HG02943 (cell line): ENCODE measurements at regions not wholly inside any gene's neighbourhood (a gene's known extent, or its start where the extent isn't known, plus 50 kb on each side); places are given as distances from the start of the nearest gene placed in this dataset.

ENCODE experiments used
- ATAC-seq: cut with Tn5 transposase; IDR thresholded peaks from one replicate; pipeline ENCODE4 v1.9.1; 2021; ENCODE audit warnings: mild to moderate bottlenecking, low read depth, moderate library complexity; ENCODE audit not compliant: unreplicated experiment

- no peak for ATAC-seq
Measured at GRCh38 chr1:212219679-212220463, 65.3 kb upstream of the PPP2R5A start.

DNA sequence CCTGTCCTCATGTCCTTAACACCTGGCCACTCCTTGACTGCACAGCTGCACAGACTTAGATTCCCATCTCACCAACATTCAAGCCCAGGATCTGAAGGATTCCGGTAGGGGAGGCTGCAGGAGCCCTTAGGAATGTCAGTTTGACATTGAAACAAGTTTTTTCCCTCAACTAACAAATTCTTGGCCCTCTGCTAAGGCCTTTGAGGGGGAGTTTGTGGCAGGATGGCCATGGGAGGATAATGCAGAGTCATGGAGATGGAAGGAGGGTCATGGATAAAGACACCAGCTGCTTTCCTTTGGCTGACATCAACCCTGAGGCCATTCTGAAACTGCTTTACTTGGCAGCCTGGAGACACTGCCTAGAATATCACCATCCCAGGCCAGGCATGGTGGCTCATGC lies 63.4 kb upstream of the PPP2R5A start:
- ATAC-seq, result no peak

DNA sequence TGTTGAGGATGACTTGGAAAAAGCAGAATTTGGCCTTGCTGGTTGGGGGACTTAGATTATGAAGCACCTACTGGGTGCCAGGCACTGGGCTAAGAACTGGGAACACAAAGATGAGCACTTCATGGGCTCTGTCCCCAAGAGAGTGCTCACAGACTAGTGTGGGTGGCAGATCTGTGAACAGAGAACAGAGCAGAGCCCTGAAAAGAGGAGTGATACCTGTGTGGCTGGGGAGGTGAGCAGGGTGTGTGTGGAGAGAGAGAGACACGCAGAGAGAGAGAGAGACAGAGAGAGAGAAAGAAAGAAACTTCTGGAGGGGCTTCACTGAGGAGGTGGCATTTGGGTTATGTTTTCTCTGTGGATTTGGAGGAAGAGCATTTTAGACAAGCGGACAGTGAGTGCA lies 61.1 kb upstream of the PPP2R5A start:
- no peak for ATAC-seq

DNA sequence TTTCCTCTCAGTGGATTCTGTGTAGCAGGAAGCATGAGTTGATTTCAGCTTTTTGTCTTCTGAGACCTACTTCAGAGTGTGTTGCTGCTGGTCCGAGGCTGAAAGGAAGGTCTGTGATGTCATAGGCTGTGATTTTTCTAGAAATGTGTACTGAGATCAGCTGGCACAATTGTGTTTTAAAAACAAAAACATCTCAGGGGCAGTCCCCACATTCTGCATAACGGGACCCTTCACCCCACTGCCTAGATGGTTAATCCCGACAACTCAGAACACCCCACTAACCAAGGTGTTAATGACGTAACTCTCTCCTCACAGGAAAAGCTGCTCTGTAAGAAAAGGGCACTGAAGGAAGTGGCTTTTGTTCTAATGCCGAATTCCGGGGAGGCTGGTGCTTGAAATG lies 59.8 kb upstream of the PPP2R5A start:
- ATAC-seq, result no peak

DNA sequence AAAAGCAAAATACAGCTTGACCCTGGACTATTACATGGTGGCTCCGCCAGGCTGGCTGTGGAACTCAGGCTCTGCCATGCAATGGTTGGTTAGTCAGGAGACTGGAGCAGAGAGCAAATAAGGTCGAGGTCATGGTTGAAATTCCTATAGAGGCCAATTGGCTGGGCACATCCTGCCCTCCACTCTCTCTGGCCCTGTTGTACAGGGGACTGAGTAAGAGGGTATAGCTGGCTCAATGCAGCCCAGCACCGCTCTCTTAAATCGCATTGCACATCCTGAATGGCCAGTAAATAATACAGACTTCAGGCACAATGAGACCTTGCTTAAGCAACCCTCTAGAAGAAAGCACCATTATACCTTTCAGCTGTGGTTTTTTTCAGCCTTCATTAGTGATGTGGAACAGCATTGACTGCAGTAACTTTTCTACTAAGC lies 59.3 kb upstream of the PPP2R5A start:
- no peak for ATAC-seq

GRCh38 chr1:212226467-212226866 lies 58.7 kb upstream of the PPP2R5A start:
- no peak for ATAC-seq

- no peak for ATAC-seq
Measured at GRCh38 chr1:212228076-212228475, 57.1 kb upstream of the PPP2R5A start.

- no peak for ATAC-seq
Measured at GRCh38 chr1:212228591-212229119, 56.6 kb upstream of the PPP2R5A start.

DNA sequence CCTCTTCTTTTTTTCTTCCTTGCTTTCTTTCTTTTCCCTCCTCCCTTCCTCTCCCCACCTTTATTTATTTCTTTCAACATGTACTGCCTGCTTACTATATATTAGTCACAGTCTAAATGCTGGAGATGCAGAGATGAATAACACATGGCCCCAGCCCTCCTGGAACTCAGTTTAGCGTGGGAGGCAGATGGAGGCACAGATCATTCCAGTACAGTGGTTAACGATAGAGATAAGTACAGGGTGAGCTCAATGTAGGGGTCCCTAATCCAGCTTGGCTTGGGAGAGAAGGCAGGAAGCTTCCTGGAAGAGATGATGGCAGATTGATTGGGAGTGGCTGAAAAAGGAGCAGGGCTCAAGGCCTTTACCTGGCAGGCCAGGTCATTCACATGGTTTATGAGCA lies 55.6 kb upstream of the PPP2R5A start:
- ATAC-seq, result no peak

DNA sequence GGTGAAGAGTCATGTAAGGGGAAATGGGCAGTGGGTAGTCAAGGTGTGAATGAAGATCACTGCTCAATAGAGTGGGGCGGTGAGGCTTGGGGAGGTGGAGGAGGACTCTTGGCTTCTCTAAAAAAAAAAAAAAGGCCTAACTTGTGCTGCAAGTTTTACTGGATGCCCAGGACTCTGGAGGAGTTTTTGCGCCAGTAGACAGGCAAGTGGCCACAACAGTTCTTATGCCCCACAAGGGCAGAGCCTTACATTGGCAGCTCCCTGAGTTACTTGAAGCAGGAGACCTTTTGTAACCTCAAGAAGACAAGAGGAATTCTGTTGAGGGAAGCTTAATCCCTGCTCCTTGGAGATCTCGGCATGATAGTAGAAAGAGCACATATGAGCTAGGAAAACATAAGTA lies 54.9 kb upstream of the PPP2R5A start:
- no peak for ATAC-seq

GRCh38 chr1:212231372-212231771 lies 53.8 kb upstream of the PPP2R5A start:
- ATAC-seq, result no peak

DNA sequence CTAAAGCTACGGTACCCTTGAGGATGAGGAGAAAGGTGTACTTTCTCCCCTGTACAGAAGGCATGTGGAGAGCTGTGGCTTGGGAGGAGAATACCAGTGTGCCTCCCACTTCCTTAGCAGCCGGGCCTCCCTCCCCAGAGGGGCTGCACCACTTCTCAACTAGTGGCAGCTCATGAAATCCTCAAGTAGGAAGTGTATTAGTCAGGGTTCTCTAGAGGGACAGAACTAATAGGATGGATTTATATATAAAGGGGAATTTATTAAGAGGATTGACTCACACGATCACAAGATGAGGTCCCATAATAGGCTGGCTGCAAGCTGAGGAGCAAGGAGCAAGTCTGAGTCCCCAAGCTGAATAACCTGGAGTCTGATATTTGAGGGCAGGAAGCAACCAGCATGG lies 53.1 kb upstream of the PPP2R5A start:
- no peak for ATAC-seq

DNA sequence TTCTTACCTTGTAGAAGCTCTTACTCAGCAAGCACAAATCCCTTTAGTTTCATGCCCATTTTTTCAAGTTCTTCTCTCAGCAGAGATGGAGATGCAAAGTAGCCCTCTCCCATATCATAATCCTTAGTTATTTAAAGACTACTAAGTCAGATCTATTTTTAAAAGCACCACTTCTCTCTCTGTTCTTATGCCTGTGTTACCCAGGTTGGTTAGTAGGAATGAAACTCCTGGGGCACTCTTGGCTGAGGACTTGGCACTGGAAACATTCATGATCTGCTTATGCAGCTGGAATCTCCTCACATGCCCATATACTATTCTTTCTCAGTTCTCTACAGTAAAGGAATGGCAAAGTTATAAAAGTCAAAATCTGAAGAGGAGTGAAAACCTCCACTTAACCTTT lies 51.9 kb upstream of the PPP2R5A start:
- no peak for ATAC-seq

GRCh38 chr1:212234431-212235395 lies 50.5 kb upstream of the PPP2R5A start:
- no peak for ATAC-seq
